ENCODE measurements at regions not wholly inside any gene's neighbourhood (a gene's known extent, or its start where the extent isn't known, plus 50 kb on each side); places are given as distances from the start of the nearest gene placed in this dataset.
"Not testable (repeated sequence)": the region's sequence is repeated elsewhere in the genome, so short reads cannot be mapped to it uniquely, and the experiment has no call there.

DNA sequence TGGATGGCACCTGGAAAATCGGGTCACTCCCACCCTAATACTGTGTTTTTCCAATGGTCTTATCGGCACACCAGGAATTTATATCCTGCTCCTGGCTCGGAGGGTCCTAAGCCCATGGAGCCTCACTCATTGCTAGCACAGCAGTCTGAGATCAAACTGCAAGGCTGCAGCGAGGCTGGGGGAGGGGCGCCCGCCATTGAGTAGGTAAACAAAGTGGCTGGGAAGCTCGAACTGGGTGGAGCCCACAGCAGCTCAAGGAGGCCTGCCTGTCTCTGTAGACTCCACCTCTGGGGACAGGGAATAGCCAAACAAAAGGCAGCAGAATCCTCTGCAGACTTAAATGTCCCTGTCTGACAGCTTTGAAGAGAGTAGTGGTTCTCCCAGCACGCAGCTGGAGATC lies 607.0 kb downstream of the LMO7 start:
- not testable (repeated sequence) for TF ChIP-seq MAFK (IDR thresholded peaks at IDR 0.05; ENCODE audit: low read depth, low read length); TAF1 (IDR thresholded peaks at IDR 0.05; ENCODE audit: low read depth, low read length); HDAC2 (IDR thresholded peaks at IDR 0.05; ENCODE audit: borderline replicate concordance in 1 of 2, low read depth in 2 of 2, low read length in 2 of 2); GABPA (IDR thresholded peaks at IDR 0.05; ENCODE audit: borderline replicate concordance, insufficient read depth, low read length); NRF1 (IDR thresholded peaks at IDR 0.05; ENCODE audit: low read depth, low read length); TCF12 (IDR thresholded peaks at IDR 0.05; ENCODE audit: low read depth, low read length); CHD2 (IDR thresholded peaks at IDR 0.05; ENCODE audit: low read length); CEBPB (IDR thresholded peaks at IDR 0.05; ENCODE audit: low read depth, low read length); GTF2F1 (IDR thresholded peaks at IDR 0.05; ENCODE audit: borderline replicate concordance, low read depth, low read length); EZH2 (IDR thresholded peaks at IDR 0.05; ENCODE audit: low read depth, low read length, severe bottlenecking); JUND (IDR thresholded peaks at IDR 0.05; ENCODE audit: low read length)
- TF ChIP-seq, protein P1, sequence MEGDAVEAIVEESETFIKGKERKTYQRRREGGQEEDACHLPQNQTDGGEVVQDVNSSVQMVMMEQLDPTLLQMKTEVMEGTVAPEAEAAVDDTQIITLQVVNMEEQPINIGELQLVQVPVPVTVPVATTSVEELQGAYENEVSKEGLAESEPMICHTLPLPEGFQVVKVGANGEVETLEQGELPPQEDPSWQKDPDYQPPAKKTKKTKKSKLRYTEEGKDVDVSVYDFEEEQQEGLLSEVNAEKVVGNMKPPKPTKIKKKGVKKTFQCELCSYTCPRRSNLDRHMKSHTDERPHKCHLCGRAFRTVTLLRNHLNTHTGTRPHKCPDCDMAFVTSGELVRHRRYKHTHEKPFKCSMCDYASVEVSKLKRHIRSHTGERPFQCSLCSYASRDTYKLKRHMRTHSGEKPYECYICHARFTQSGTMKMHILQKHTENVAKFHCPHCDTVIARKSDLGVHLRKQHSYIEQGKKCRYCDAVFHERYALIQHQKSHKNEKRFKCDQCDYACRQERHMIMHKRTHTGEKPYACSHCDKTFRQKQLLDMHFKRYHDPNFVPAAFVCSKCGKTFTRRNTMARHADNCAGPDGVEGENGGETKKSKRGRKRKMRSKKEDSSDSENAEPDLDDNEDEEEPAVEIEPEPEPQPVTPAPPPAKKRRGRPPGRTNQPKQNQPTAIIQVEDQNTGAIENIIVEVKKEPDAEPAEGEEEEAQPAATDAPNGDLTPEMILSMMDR (IDR thresholded peaks at IDR 0.05; ENCODE audit: control extremely low read depth in 1 of 3, insufficient read depth in 1 of 3, low read depth in 1 of 3, low read length in 3 of 3): not testable (repeated sequence)
- TF ChIP-seq, protein P2, sequence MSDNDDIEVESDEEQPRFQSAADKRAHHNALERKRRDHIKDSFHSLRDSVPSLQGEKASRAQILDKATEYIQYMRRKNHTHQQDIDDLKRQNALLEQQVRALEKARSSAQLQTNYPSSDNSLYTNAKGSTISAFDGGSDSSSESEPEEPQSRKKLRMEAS (IDR thresholded peaks at IDR 0.05): not testable (repeated sequence)
- TF ChIP-seq, protein P3, sequence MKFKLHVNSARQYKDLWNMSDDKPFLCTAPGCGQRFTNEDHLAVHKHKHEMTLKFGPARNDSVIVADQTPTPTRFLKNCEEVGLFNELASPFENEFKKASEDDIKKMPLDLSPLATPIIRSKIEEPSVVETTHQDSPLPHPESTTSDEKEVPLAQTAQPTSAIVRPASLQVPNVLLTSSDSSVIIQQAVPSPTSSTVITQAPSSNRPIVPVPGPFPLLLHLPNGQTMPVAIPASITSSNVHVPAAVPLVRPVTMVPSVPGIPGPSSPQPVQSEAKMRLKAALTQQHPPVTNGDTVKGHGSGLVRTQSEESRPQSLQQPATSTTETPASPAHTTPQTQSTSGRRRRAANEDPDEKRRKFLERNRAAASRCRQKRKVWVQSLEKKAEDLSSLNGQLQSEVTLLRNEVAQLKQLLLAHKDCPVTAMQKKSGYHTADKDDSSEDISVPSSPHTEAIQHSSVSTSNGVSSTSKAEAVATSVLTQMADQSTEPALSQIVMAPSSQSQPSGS (IDR thresholded peaks at IDR 0.05; ENCODE audit: low read length): not testable (repeated sequence)

Measured in H1 (cell line).